ENCODE measurements at regions not wholly inside any gene's neighbourhood (a gene's known extent, or its start where the extent isn't known, plus 50 kb on each side); places are given as distances from the start of the nearest gene placed in this dataset.

DNA sequence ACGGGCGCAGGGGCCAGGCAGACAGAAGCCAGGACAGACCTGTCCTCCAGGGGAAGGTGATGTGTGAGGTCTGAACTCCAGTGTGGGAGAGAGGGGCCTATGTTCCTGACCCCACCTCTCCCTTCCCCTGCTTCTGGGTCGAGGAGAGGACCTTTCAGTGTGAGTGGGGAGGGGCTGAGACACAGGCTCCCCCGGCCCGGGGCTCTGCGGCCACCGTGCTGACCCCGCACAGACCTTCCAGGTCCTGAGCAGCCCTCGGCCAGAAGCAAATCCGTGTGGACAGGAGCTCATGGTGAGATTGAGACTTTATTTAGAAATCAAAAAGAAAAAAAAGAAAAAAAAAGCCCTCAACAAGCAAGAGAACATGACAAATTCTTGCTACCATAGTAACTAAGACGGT lies 680.5 kb downstream of the BRD1 start:
- no peak for ATAC-seq
- TF ChIP-seq, protein P1, sequence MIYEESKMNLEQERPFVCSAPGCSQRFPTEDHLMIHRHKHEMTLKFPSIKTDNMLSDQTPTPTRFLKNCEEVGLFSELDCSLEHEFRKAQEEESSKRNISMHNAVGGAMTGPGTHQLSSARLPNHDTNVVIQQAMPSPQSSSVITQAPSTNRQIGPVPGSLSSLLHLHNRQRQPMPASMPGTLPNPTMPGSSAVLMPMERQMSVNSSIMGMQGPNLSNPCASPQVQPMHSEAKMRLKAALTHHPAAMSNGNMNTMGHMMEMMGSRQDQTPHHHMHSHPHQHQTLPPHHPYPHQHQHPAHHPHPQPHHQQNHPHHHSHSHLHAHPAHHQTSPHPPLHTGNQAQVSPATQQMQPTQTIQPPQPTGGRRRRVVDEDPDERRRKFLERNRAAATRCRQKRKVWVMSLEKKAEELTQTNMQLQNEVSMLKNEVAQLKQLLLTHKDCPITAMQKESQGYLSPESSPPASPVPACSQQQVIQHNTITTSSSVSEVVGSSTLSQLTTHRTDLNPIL (CRISPR knock-in tag; IDR thresholded peaks at IDR 0.05; ENCODE audit: low read depth), result no peak
- TF ChIP-seq ZFP30 (CRISPR knock-in tag; IDR thresholded peaks at IDR 0.05) (no peak), ESRRG (CRISPR knock-in tag; IDR thresholded peaks at IDR 0.05) (no peak), TOX (CRISPR knock-in tag; IDR thresholded peaks at IDR 0.05; ENCODE audit: borderline replicate concordance) (no peak), ARNTL (CRISPR knock-in tag; IDR thresholded peaks at IDR 0.05; ENCODE audit: borderline replicate concordance, low read depth) (no peak), ZNF70 (CRISPR knock-in tag; IDR thresholded peaks at IDR 0.05) (no peak), ZNF8 (CRISPR knock-in tag; IDR thresholded peaks at IDR 0.05) (no peak), SNAI2 (CRISPR knock-in tag; IDR thresholded peaks at IDR 0.05) (no peak), TCF4 (CRISPR knock-in tag; IDR thresholded peaks at IDR 0.05; ENCODE audit: borderline replicate concordance) (no peak), ZNF565 (CRISPR knock-in tag; conservative IDR thresholded peaks at IDR 0.05; ENCODE audit: low read depth) (no peak), GLIS3 (CRISPR knock-in tag; IDR thresholded peaks at IDR 0.05) (no peak), BACH2 (CRISPR knock-in tag; IDR thresholded peaks at IDR 0.05; ENCODE audit: borderline replicate concordance) (no peak)
- TF ChIP-seq, protein P2, sequence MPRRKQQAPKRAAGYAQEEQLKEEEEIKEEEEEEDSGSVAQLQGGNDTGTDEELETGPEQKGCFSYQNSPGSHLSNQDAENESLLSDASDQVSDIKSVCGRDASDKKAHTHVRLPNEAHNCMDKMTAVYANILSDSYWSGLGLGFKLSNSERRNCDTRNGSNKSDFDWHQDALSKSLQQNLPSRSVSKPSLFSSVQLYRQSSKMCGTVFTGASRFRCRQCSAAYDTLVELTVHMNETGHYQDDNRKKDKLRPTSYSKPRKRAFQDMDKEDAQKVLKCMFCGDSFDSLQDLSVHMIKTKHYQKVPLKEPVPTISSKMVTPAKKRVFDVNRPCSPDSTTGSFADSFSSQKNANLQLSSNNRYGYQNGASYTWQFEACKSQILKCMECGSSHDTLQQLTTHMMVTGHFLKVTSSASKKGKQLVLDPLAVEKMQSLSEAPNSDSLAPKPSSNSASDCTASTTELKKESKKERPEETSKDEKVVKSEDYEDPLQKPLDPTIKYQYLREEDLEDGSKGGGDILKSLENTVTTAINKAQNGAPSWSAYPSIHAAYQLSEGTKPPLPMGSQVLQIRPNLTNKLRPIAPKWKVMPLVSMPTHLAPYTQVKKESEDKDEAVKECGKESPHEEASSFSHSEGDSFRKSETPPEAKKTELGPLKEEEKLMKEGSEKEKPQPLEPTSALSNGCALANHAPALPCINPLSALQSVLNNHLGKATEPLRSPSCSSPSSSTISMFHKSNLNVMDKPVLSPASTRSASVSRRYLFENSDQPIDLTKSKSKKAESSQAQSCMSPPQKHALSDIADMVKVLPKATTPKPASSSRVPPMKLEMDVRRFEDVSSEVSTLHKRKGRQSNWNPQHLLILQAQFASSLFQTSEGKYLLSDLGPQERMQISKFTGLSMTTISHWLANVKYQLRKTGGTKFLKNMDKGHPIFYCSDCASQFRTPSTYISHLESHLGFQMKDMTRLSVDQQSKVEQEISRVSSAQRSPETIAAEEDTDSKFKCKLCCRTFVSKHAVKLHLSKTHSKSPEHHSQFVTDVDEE (CRISPR knock-in tag; IDR thresholded peaks at IDR 0.05), result no peak

- TF ChIP-seq BACH2 (CRISPR knock-in tag; IDR thresholded peaks at IDR 0.05; ENCODE audit: borderline replicate concordance) (no peak), ZNF8 (CRISPR knock-in tag; IDR thresholded peaks at IDR 0.05) (no peak), ZC3H10 (CRISPR knock-in tag; IDR thresholded peaks at IDR 0.05) (no peak), SNAI2 (CRISPR knock-in tag; IDR thresholded peaks at IDR 0.05) (no peak), PPARA (CRISPR knock-in tag; IDR thresholded peaks at IDR 0.05; ENCODE audit: borderline replicate concordance) (no peak), PATZ1 (CRISPR knock-in tag; IDR thresholded peaks at IDR 0.05; ENCODE audit: borderline replicate concordance) (no peak), ESRRG (CRISPR knock-in tag; IDR thresholded peaks at IDR 0.05) (no peak), ZNF565 (CRISPR knock-in tag; conservative IDR thresholded peaks at IDR 0.05; ENCODE audit: low read depth) (no peak), TCF4 (CRISPR knock-in tag; IDR thresholded peaks at IDR 0.05; ENCODE audit: borderline replicate concordance) (no peak)
- TF ChIP-seq, protein P1 (CRISPR knock-in tag; IDR thresholded peaks at IDR 0.05; ENCODE audit: low read depth), result no peak
- TF ChIP-seq, protein P2 (CRISPR knock-in tag; IDR thresholded peaks at IDR 0.05), result no peak
- ATAC-seq, result no peak
These were observed 681.2 kb downstream of the BRD1 start for GRCh38 chr22:49146511-49146910.

DNA sequence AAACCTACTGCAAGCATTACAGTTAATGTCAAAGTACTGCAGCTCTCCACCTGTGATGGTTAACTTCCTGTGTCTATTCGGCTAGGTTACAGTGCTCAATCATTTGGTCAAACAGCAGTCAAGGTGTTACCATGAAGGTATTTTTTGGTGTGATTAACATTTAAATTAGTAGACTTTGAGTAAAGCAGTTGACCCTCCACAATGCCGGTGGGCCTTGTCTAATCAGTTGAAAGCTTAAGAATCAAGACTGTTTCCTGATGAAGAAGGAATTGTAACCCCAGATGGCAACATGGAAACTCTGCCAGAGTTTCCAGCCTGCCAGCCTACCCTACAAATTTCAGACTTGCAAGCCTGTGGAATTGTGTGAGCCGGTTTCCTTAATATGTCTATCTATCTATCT lies 683.9 kb downstream of the BRD1 start:
- TF ChIP-seq SNAI2 (CRISPR knock-in tag; IDR thresholded peaks at IDR 0.05) (no peak), PPARA (CRISPR knock-in tag; IDR thresholded peaks at IDR 0.05; ENCODE audit: borderline replicate concordance) (no peak), PATZ1 (CRISPR knock-in tag; IDR thresholded peaks at IDR 0.05; ENCODE audit: borderline replicate concordance) (no peak), ZFP3 (CRISPR knock-in tag; IDR thresholded peaks at IDR 0.05) (no peak), ESRRG (CRISPR knock-in tag; IDR thresholded peaks at IDR 0.05) (no peak), CSRNP3 (CRISPR knock-in tag; IDR thresholded peaks at IDR 0.05) (no peak), ARNTL (CRISPR knock-in tag; IDR thresholded peaks at IDR 0.05; ENCODE audit: borderline replicate concordance, low read depth) (no peak)
- no peak for ATAC-seq

Data from SK-N-SH treated with all-trans-retinoic acid at 6 μM for 48 hours (cell line).